ENCODE measurements at regions not wholly inside any gene's neighbourhood (a gene's known extent, or its start where the extent isn't known, plus 50 kb on each side); places are given as distances from the start of the nearest gene placed in this dataset.
"Not testable (repeated sequence)": the region's sequence is repeated elsewhere in the genome, so short reads cannot be mapped to it uniquely, and the experiment has no call there.

- no peak for DNase-seq
Observed at GRCh38 chr18:41899535-41899934, 55.5 kb upstream of the PIK3C3 start.

- DNase-seq, result no peak
Observed at GRCh38 chr18:41893432-41893831, 61.6 kb upstream of the PIK3C3 start.

GRCh38 chr18:41887100-41887499 lies 67.9 kb upstream of the PIK3C3 start:
- no peak for DNase-seq

GRCh38 chr18:41886126-41886807 lies 68.8 kb upstream of the PIK3C3 start:
- no peak for DNase-seq

GRCh38 chr18:41881285-41881684 lies 73.7 kb upstream of the PIK3C3 start:
- no peak for DNase-seq

- no peak for DNase-seq
Observed at GRCh38 chr18:41879256-41879655, 75.8 kb upstream of the PIK3C3 start.

GRCh38 chr18:41875094-41875780 lies 79.8 kb upstream of the PIK3C3 start:
- no peak for DNase-seq

- DNase-seq, result no peak
Observed at GRCh38 chr18:41873730-41874129, 81.3 kb upstream of the PIK3C3 start.

- no peak for DNase-seq
Observed at GRCh38 chr18:41872206-41872605, 82.8 kb upstream of the PIK3C3 start.

- no peak for DNase-seq
Observed at GRCh38 chr18:41871229-41872000, 83.6 kb upstream of the PIK3C3 start.

GRCh38 chr18:41870817-41871216 lies 84.2 kb upstream of the PIK3C3 start:
- DNase-seq, result no peak

- DNase-seq, result no peak
Observed at GRCh38 chr18:41870191-41870590, 84.8 kb upstream of the PIK3C3 start.

GRCh38 chr18:41865796-41866195 lies 89.2 kb upstream of the PIK3C3 start:
- not testable (repeated sequence) for DNase-seq

GRCh38 chr18:41864216-41864615 lies 90.8 kb upstream of the PIK3C3 start:
- DNase-seq, result no peak

GRCh38 chr18:41862921-41863320 lies 92.1 kb upstream of the PIK3C3 start:
- no peak for DNase-seq

GRCh38 chr18:41860987-41861386 lies 94.0 kb upstream of the PIK3C3 start:
- DNase-seq, result no peak

- DNase-seq, result no peak
Observed at GRCh38 chr18:41858761-41859555, 96.1 kb upstream of the PIK3C3 start.

GRCh38 chr18:41853280-41853679 lies 101.8 kb upstream of the PIK3C3 start:
- no peak for DNase-seq

GRCh38 chr18:41850781-41851180 lies 104.3 kb upstream of the PIK3C3 start:
- no peak for DNase-seq

GRCh38 chr18:41849632-41850031 lies 105.4 kb upstream of the PIK3C3 start:
- DNase-seq, result no peak

GRCh38 chr18:41845563-41845962 lies 109.5 kb upstream of the PIK3C3 start:
- DNase-seq, result no peak

- DNase-seq, result no peak
Observed at GRCh38 chr18:41842886-41843285, 112.1 kb upstream of the PIK3C3 start.
